Small intestine (tissue), 7 donors: ENCODE measurements at regions not wholly inside any gene's neighbourhood (a gene's known extent, or its start where the extent isn't known, plus 50 kb on each side); places are given as distances from the start of the nearest gene placed in this dataset.

Experiments
- DNase-seq, 2 donors: peaks; one replicate each; pipeline versions ENCODE4 v3.0.0 to v3.0.0-alpha.2; 2013
- FAIRE-seq: peaks from 2 replicates; lab custom pipeline; 2012; peaks lifted over from hg19 to GRCh38; lab: Jason Lieb, UNC
- H3K27ac ChIP-seq, 3 donors: one replicate each; pipeline ENCODE4 v1.5.1; 2013; ENCODE audit warnings: low read length in 2 of 3, mild to moderate bottlenecking in 2 of 3, control low read depth in 1 of 3, inconsistent platforms in 1 of 3, low read depth in 1 of 3, moderate library complexity in 1 of 3
- H3K27me3 ChIP-seq, 3 donors: one replicate each; pipeline ENCODE4 v1.6.1; 2013; ENCODE audit warnings: low read length in 3 of 3, inconsistent platforms in 1 of 3; ENCODE audit not compliant: control insufficient read depth in 3 of 3, insufficient read depth in 3 of 3
- H3K36me3 ChIP-seq, 3 donors: one replicate each; pipeline ENCODE4 v1.6.1; 2013; ENCODE audit warnings: low read length in 3 of 3, inconsistent platforms in 1 of 3, low read depth in 1 of 3, mild to moderate bottlenecking in 1 of 3, moderate library complexity in 1 of 3; ENCODE audit not compliant: control insufficient read depth in 3 of 3, insufficient read depth in 2 of 3
- H3K4me1 ChIP-seq, 3 donors: one replicate each; pipeline ENCODE4 v1.6.1; 2013; ENCODE audit warnings: low read length in 2 of 3, inconsistent platforms in 1 of 3, low read depth in 1 of 3, mild to moderate bottlenecking in 1 of 3, moderate library complexity in 1 of 3; ENCODE audit not compliant: control insufficient read depth in 3 of 3, insufficient read depth in 2 of 3
- H3K4me3 ChIP-seq, 3 donors: one replicate each; pipeline ENCODE4 v1.5.1; 2013; ENCODE audit warnings: low read length in 3 of 3, control low read depth in 1 of 3, inconsistent platforms in 1 of 3, low read depth in 1 of 3, mild to moderate bottlenecking in 1 of 3, moderate library complexity in 1 of 3
- H3K9me3 ChIP-seq, 2 donors: one replicate each; pipeline ENCODE4 v1.6.1; 2013; ENCODE audit warnings: low read depth in 1 of 2, low read length in 1 of 2; ENCODE audit not compliant: control insufficient read depth in 2 of 2, insufficient read depth in 1 of 2
- WGBS, 3 donors: extraction: QIAGEN DNeasy Blood & Tissue Kit; methylation state at CpG; one replicate each; pipeline ENCODE4 v1.1.7; 2013; 5-methylcytosine and 5-hydroxymethylcytosine counted together
- donor health status: healthy with polysubstance abuse.
- donor health status: control.
- donor health status: control.
- donor health status: Bipolar disorder and iron deficiency.
- donor health status: healthy.

DNA sequence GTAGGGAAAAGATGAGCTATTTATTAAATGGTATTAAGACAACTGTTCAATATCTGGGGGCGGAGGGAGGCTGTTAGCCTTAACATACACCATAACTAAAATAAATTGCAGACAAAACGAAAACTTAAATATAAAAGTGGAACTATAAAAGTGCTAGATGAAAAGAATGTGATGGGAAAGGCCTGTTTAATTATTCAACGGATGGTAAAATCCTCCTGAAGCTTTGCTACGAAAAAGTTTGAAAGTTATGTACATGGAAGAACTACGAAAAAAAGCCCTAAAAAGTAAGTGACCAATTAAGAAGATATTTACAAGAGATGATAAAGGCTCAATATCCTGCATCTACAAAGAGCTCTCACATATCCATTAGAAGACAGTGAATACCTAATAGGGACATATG is 197.8 kb upstream of the IER5L start:
- Histone ChIP-seq H3K4me1 (no peaks in the 10 kb centered on the region), H3K4me3 (no peak overlapping the region), H3K9me3 (peaks cover 0 to 2% of the 10 kb centered on the region in 2 donors), H3K27ac (no peak overlapping the region), H3K36me3 (no peaks in the 10 kb centered on the region), H3K27me3 (no peaks in the 10 kb centered on the region)
- 82 to 91% (median 89%) methylated on average over 5 of the region's 5 CpGs for WGBS, 3 donors
- DNase-seq (no peak), FAIRE-seq (no peak)

DNA sequence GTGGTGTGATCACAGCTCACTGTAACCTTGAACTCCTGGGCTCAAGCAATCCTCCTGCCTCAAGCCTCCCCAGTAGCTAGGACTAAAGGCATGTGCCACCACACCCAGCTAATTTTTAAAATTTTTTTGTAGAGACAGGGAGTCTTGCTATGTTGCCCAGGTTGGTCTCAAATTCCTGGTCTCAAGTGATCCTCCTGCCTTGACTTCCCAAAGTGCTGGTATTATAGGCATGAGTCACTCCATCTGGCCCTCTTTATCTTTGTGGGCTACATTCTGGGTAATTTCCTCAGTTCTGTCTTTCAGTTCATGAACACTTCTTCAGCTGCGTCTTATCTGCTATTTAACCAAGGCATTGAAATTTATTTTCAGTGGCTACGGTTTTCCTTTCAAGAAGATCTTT is 196.6 kb upstream of the IER5L start:
- H3K9me3 ChIP-seq: peaks cover 0 to 11% of the 10 kb centered on the region in 2 donors
- no peaks in the 10 kb centered on the region for H3K27me3 ChIP-seq
- FAIRE-seq: no peak
- H3K4me3 ChIP-seq: no peak overlapping the region
- no peaks in the 10 kb centered on the region for H3K36me3 ChIP-seq
- H3K4me1 ChIP-seq: no peaks in the 10 kb centered on the region
- 86 to 95% (median 93%) methylated on average over 2 of the region's 2 CpGs for WGBS, 3 donors
- H3K27ac ChIP-seq: no peak overlapping the region
- no peak for DNase-seq

DNA sequence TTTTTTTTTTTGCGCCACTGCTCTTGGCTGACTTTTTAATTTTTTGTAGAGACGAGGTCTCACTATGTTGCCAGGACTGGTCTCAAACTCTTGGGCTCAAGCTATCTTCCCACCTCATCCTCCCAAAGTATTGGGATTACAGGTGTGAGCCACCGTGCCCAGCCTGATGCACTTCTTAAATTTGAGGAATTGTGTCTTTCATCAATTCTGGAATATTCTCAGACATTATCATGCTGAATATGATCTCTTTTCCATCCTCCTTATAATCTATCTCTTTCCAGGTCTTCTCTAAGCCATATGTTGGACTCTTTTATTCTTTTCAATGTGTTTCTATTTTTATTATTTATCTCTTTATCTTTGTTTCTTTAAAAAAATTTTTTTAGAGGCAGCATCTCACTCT is 196.2 kb upstream of the IER5L start:
- Histone ChIP-seq H3K4me1 (no peaks in the 10 kb centered on the region), H3K36me3 (no peaks in the 10 kb centered on the region), H3K27ac (no peak overlapping the region), H3K9me3 (peaks cover 0 to 15% of the 10 kb centered on the region in 2 donors), H3K4me3 (no peak overlapping the region), H3K27me3 (no peaks in the 10 kb centered on the region)
- WGBS, 3 donors: 91 to 93% (median 91%) methylated on average over 3 of the region's 3 CpGs
- DNase-seq: no peak
- FAIRE-seq: no peak

DNA sequence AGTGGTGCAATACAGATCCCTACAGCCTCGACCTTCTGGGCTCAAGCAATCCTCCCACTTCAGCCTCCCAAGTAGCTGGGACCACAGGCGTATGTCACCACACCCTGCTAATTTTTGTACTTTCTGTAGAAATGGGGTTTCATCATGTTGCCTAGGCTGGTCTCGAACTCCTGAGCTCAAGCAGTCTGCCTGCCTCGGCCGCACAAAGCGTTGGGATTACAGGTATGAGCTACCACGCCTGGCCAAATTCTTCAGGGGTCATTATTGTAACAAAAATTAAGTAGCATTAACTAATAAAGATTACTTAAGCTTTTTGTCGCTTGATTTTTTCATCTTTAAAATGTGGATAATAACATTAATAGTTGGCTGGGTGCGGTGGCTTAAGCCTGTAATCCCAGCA is 195.3 kb upstream of the IER5L start:
- Histone ChIP-seq H3K4me3 (no peak overlapping the region), H3K4me1 (no peaks in the 10 kb centered on the region), H3K27ac (no peak overlapping the region), H3K36me3 (no peaks in the 10 kb centered on the region), H3K9me3 (peaks cover 0 to 15% of the 10 kb centered on the region in 2 donors), H3K27me3 (no peaks in the 10 kb centered on the region)
- FAIRE-seq: no peak
- DNase-seq: no peak
- 90 to 97% (median 94%) methylated on average over 9 of the region's 9 CpGs for WGBS, 3 donors

DNA sequence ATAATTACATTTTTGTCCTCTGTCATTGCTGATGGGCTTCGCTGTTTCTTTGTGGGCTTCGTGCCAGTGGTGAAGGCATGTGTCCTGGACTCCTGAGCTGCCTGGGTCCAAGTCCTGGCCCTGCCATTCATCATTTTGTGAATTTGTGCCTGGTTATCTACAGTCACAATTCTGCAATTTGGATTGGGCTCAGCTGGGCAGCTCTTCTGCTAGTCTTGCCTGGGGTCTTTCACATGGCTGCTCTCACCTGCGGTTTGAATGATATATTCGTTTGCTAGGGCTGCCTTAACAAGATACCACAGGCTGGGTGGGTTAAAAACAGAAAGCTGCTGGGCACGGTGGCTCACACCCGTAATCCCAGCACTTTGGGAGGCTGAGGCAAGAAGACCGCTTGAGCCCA is 192.7 kb upstream of the IER5L start:
- no peak for FAIRE-seq
- DNase-seq: no peak
- 90 to 92% (median 91%) methylated on average over 7 of the region's 7 CpGs for WGBS, 3 donors
- H3K27me3 ChIP-seq: no peaks in the 10 kb centered on the region
- H3K27ac ChIP-seq: no peak overlapping the region
- H3K4me3 ChIP-seq: no peak overlapping the region
- H3K9me3 ChIP-seq: peaks cover 0 to 15% of the 10 kb centered on the region in 2 donors
- H3K4me1 ChIP-seq: no peaks in the 10 kb centered on the region
- no peaks in the 10 kb centered on the region for H3K36me3 ChIP-seq

DNA sequence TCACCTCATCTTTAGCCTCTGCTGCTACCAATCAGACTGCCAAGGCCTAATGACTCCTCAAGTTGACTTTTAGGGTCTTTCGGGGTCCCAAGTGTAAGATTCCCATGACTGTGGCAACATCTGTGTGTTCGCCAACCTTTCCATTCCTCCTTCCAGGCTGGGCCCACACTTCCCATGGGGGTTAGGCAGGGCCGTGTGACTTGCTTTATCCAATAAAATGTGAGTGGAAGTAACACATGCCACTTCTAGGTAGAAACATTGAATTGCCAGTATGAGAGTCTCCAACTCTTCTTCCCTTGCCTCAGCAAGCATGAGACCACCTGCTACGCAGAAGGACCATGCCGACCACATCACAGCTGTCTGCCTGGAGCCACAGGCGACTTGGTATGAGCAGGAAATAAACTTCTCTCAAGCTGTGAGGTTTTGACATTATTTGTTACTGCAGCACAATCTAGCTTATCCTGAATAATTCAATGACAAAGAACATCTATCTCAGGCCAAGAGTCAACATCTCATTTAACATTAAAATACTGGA is 190.4 kb upstream of the IER5L start:
- DNase-seq (no peak), FAIRE-seq (no peak)
- Histone ChIP-seq H3K9me3 (peaks cover 0 to 15% of the 10 kb centered on the region in 2 donors), H3K4me3 (no peak overlapping the region), H3K4me1 (no peaks in the 10 kb centered on the region), H3K27me3 (no peaks in the 10 kb centered on the region), H3K27ac (no peak overlapping the region), H3K36me3 (no peaks in the 10 kb centered on the region)
- 86 to 92% (median 89%) methylated on average over 6 of the region's 6 CpGs for WGBS, 3 donors

DNA sequence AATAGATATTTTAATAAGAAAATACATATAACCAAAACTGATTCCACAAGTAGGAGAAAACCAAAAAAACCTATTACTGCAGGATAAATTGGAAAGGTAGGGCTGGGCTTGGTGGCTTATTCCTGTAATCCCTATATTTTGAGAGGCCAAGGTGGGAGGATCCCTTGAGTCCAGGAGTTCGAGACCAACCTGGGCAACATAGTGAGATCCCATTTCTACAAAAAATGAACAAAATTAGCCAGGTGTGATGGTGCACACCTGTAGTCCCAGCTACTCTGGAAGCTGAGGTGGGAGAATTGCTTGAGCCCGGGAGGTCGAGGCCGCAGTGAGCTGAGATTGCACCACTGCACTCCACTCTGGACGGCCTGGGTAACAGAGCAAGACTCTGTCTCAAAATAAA is 189.2 kb upstream of the IER5L start:
- no peaks in the 10 kb centered on the region for H3K4me1 ChIP-seq
- no peak for FAIRE-seq
- no peak for DNase-seq
- WGBS, 3 donors: 91 to 97% (median 92%) methylated on average over 5 of the region's 5 CpGs
- no peak overlapping the region for H3K4me3 ChIP-seq
- H3K9me3 ChIP-seq: peaks cover 0 to 15% of the 10 kb centered on the region in 2 donors
- no peaks in the 10 kb centered on the region for H3K27me3 ChIP-seq
- no peak overlapping the region for H3K27ac ChIP-seq
- no peaks in the 10 kb centered on the region for H3K36me3 ChIP-seq

DNA sequence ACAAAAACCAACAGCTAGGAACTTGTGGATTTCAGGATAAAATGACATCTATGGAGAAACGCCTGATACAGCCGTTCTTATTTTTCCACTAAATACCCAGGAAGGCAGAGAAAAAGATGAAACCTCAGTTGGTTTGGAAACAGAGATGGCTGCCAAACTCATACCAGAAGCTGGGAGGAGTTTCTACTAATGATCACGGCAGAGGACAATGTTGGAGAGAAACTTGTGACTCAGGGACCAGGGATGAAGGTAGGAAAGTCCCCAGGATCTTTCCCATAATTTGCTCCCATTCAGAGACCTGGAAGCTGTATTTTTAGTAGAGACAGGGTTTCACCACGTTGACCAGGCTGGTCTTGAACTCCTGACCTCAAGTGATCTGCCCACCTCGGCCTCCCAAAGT is 187.1 kb upstream of the IER5L start:
- Histone ChIP-seq H3K4me1 (no peaks in the 10 kb centered on the region), H3K9me3 (peaks cover 0 to 8% of the 10 kb centered on the region in 2 donors), H3K27me3 (no peaks in the 10 kb centered on the region), H3K27ac (no peak overlapping the region), H3K4me3 (no peak overlapping the region), H3K36me3 (no peaks in the 10 kb centered on the region)
- FAIRE-seq (no peak), DNase-seq (no peak)
- WGBS, 3 donors: 58 to 69% (median 61%) methylated on average over 5 of the region's 5 CpGs

DNA sequence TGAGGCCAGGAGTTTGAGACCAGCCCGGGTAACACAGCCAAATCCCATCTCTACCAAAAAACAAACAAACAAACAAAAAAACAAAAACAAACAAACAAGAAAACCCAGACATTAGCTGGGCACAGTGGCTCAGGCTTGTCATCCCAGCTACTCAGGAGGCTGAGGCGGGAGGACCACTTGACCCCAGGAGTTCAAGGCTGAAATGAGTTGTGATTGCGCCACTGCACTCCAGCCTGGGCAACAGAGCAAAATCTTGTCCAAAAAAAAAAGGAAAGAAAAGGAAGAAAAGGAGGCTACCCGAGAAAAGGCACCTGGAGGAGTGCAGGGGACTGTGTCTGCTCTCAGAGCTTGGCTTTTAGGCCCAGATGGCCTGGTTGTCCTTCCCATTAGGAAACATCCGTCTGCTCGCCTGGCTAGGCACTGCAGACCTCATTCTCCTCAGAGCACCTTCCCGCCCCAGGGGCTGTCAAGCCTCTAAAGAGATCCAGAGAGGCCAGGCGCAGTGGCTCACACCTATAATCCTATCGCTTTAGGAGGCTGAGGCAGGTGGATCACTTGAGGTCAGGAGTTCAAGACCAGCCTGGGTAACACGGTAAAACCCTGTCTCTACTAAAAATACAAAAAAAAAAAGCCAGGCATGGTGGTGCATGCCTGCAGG is 185.3 kb upstream of the IER5L start:
- H3K4me3 ChIP-seq: no peak overlapping the region
- no peaks in the 10 kb centered on the region for H3K9me3 ChIP-seq
- no peaks in the 10 kb centered on the region for H3K36me3 ChIP-seq
- no peak for DNase-seq
- 86 to 91% (median 89%) methylated on average over 10 of the region's 10 CpGs for WGBS, 3 donors
- no peaks in the 10 kb centered on the region for H3K27me3 ChIP-seq
- H3K4me1 ChIP-seq: no peaks in the 10 kb centered on the region
- FAIRE-seq: no peak
- H3K27ac ChIP-seq: no peak overlapping the region
